ENCODE measurements at regions not wholly inside any gene's neighbourhood (a gene's known extent, or its start where the extent isn't known, plus 50 kb on each side); places are given as distances from the start of the nearest gene placed in this dataset.

GRCh38 chr13:106261450-106261849 is 274.0 kb downstream of the EFNB2 start:
- Histone ChIP-seq H3K4me1 (ENCODE audit: insufficient read depth) (no peaks in the 10 kb centered on the region), H3K36me3 (replicated peaks; ENCODE audit: insufficient read depth, low read depth) (no peaks in the 10 kb centered on the region), H3K27ac (no peak overlapping the region), H3K27me3 (no peaks in the 10 kb centered on the region), H3K9me3 (ENCODE audit: low read depth) (no peaks in the 10 kb centered on the region), H4K20me1 (ENCODE audit: insufficient read depth, poor library complexity, severe bottlenecking) (no peaks in the 10 kb centered on the region), H3K4me3 (no peak overlapping the region), H2AFZ (no peak overlapping the region), H3K79me2 (no peaks in the 10 kb centered on the region), H3K9me2 (replicated peaks; ENCODE audit: insufficient read depth) (no peaks in the 10 kb centered on the region), H3K4me2 (no peak overlapping the region)
- no peak for DNase-seq (ENCODE audit: low spot score)
- WGBS (ENCODE audit: low lambda C conversion rate, missing lambda C conversion rate), result 93% methylated on average over 7 of the region's 7 CpGs
- TF ChIP-seq EZH2 (IDR thresholded peaks at IDR 0.05; ENCODE audit: borderline replicate concordance) (no peak), EZH2phosphoT487 (IDR thresholded peaks at IDR 0.05; ENCODE audit: low read depth, severe bottlenecking, unreplicated experiment) (no peak), CTCF (IDR thresholded peaks at IDR 0.05; ENCODE audit: poor library complexity) (no peak)

GRCh38 chr13:106260352-106260751 is 275.1 kb downstream of the EFNB2 start:
- WGBS (ENCODE audit: low lambda C conversion rate, missing lambda C conversion rate), result 96% methylated on average over 20 of the region's 20 CpGs
- Histone ChIP-seq H4K20me1 (ENCODE audit: insufficient read depth, poor library complexity, severe bottlenecking) (no peaks in the 10 kb centered on the region), H3K27ac (no peak overlapping the region), H3K36me3 (replicated peaks; ENCODE audit: insufficient read depth, low read depth) (no peaks in the 10 kb centered on the region), H3K27me3 (no peaks in the 10 kb centered on the region), H3K4me3 (no peak overlapping the region), H3K4me1 (ENCODE audit: insufficient read depth) (no peaks in the 10 kb centered on the region), H3K9me3 (ENCODE audit: low read depth) (no peaks in the 10 kb centered on the region), H3K9me2 (replicated peaks; ENCODE audit: insufficient read depth) (no peaks in the 10 kb centered on the region), H3K4me2 (no peak overlapping the region), H2AFZ (no peak overlapping the region), H3K79me2 (no peaks in the 10 kb centered on the region)
- TF ChIP-seq EZH2phosphoT487 (IDR thresholded peaks at IDR 0.05; ENCODE audit: low read depth, severe bottlenecking, unreplicated experiment), result no peak
- TF ChIP-seq CTCF (IDR thresholded peaks at IDR 0.05; ENCODE audit: poor library complexity), result no peak
- no peak for TF ChIP-seq EZH2 (IDR thresholded peaks at IDR 0.05; ENCODE audit: borderline replicate concordance)
- no peak for DNase-seq (ENCODE audit: low spot score)

GRCh38 chr13:106259928-106260327 is 275.5 kb downstream of the EFNB2 start:
- no peaks in the 10 kb centered on the region for H3K9me3 ChIP-seq (ENCODE audit: low read depth)
- no peak for TF ChIP-seq EZH2 (IDR thresholded peaks at IDR 0.05; ENCODE audit: borderline replicate concordance)
- TF ChIP-seq EZH2phosphoT487 (IDR thresholded peaks at IDR 0.05; ENCODE audit: low read depth, severe bottlenecking, unreplicated experiment), result no peak
- no peak for TF ChIP-seq CTCF (IDR thresholded peaks at IDR 0.05; ENCODE audit: poor library complexity)
- no peaks in the 10 kb centered on the region for H3K4me1 ChIP-seq (ENCODE audit: insufficient read depth)
- H3K79me2 ChIP-seq, result no peaks in the 10 kb centered on the region
- H3K4me2 ChIP-seq, result no peak overlapping the region
- no peak overlapping the region for H3K27ac ChIP-seq
- WGBS (ENCODE audit: low lambda C conversion rate, missing lambda C conversion rate), result 97% methylated on average over 19 of the region's 19 CpGs
- no peaks in the 10 kb centered on the region for H3K9me2 ChIP-seq (replicated peaks; ENCODE audit: insufficient read depth)
- DNase-seq (ENCODE audit: low spot score), result no peak
- no peaks in the 10 kb centered on the region for H4K20me1 ChIP-seq (ENCODE audit: insufficient read depth, poor library complexity, severe bottlenecking)
- no peak overlapping the region for H2AFZ ChIP-seq
- H3K4me3 ChIP-seq, result no peak overlapping the region
- no peaks in the 10 kb centered on the region for H3K36me3 ChIP-seq (replicated peaks; ENCODE audit: insufficient read depth, low read depth)
- no peaks in the 10 kb centered on the region for H3K27me3 ChIP-seq

- TF ChIP-seq CTCF (IDR thresholded peaks at IDR 0.05; ENCODE audit: poor library complexity), result no peak
- Histone ChIP-seq H3K27ac (no peak overlapping the region), H4K20me1 (ENCODE audit: insufficient read depth, poor library complexity, severe bottlenecking) (no peaks in the 10 kb centered on the region), H3K4me3 (no peak overlapping the region), H3K9me2 (replicated peaks; ENCODE audit: insufficient read depth) (no peaks in the 10 kb centered on the region), H3K4me1 (ENCODE audit: insufficient read depth) (peaks cover 3% of the 10 kb centered on the region), H3K9me3 (ENCODE audit: low read depth) (no peaks in the 10 kb centered on the region), H3K27me3 (no peaks in the 10 kb centered on the region), H3K4me2 (no peak overlapping the region), H3K36me3 (replicated peaks; ENCODE audit: insufficient read depth, low read depth) (no peaks in the 10 kb centered on the region), H3K79me2 (no peaks in the 10 kb centered on the region), H2AFZ (no peak overlapping the region)
- DNase-seq (ENCODE audit: low spot score), result no peak
- WGBS (ENCODE audit: low lambda C conversion rate, missing lambda C conversion rate), result 54% methylated on average over 4 of the region's 4 CpGs
Observed at GRCh38 chr13:106246666-106247188, 288.7 kb downstream of the EFNB2 start.

Data from hepatocyte (in vitro differentiated cells).